ENCODE measurements at regions not wholly inside any gene's neighbourhood (a gene's known extent, or its start where the extent isn't known, plus 50 kb on each side); places are given as distances from the start of the nearest gene placed in this dataset.

GRCh38 chr9:109914280-109915027, 134.5 kb downstream of the PALM2AKAP2 start:
- DNase-seq: peak; percentile 86

GRCh38 chr9:109916316-109916715, 136.3 kb downstream of the PALM2AKAP2 start:
- no peak for DNase-seq

- DNase-seq: no peak
These were observed 138.6 kb downstream of the PALM2AKAP2 start for GRCh38 chr9:109918339-109919163.

- DNase-seq: no peak
These were observed 139.9 kb downstream of the PALM2AKAP2 start for GRCh38 chr9:109919736-109920408.

GRCh38 chr9:109922617-109923470, 142.8 kb downstream of the PALM2AKAP2 start:
- DNase-seq: no peak

GRCh38 chr9:109923471-109923760, 143.4 kb downstream of the PALM2AKAP2 start:
- no peak for DNase-seq

GRCh38 chr9:109923806-109924205, 143.8 kb downstream of the PALM2AKAP2 start:
- DNase-seq: no peak

GRCh38 chr9:109925799-109926198, 145.8 kb downstream of the PALM2AKAP2 start:
- no peak for DNase-seq

- no peak for DNase-seq
These were observed 146.4 kb downstream of the PALM2AKAP2 start for GRCh38 chr9:109926421-109926869.

- DNase-seq: no peak
These were observed 151.6 kb downstream of the PALM2AKAP2 start for GRCh38 chr9:109931623-109932022.

- DNase-seq: no peak
These were observed 154.3 kb downstream of the PALM2AKAP2 start for GRCh38 chr9:109934136-109934856.

- no peak for DNase-seq
These were observed 154.8 kb downstream of the PALM2AKAP2 start for GRCh38 chr9:109934857-109935215.

GRCh38 chr9:109935406-109936087, 155.5 kb downstream of the PALM2AKAP2 start:
- DNase-seq: no peak

GRCh38 chr9:109937861-109938453, 158.0 kb downstream of the PALM2AKAP2 start:
- no peak for DNase-seq

GRCh38 chr9:109939698-109940342, 159.8 kb downstream of the PALM2AKAP2 start:
- DNase-seq: no peak

GRCh38 chr9:109940561-109940960, 160.6 kb downstream of the PALM2AKAP2 start:
- no peak for DNase-seq

- no peak for DNase-seq
These were observed 161.8 kb downstream of the PALM2AKAP2 start for GRCh38 chr9:109941771-109942170.

GRCh38 chr9:109945573-109945972, 165.6 kb downstream of the PALM2AKAP2 start:
- DNase-seq: no peak

GRCh38 chr9:109948453-109948852, 168.5 kb downstream of the PALM2AKAP2 start:
- DNase-seq: no peak

GRCh38 chr9:109950710-109951443, 170.9 kb downstream of the PALM2AKAP2 start:
- DNase-seq: no peak

Data from EL (cell line).